ENCODE measurements at regions not wholly inside any gene's neighbourhood (a gene's known extent, or its start where the extent isn't known, plus 50 kb on each side); places are given as distances from the start of the nearest gene placed in this dataset.

DNA sequence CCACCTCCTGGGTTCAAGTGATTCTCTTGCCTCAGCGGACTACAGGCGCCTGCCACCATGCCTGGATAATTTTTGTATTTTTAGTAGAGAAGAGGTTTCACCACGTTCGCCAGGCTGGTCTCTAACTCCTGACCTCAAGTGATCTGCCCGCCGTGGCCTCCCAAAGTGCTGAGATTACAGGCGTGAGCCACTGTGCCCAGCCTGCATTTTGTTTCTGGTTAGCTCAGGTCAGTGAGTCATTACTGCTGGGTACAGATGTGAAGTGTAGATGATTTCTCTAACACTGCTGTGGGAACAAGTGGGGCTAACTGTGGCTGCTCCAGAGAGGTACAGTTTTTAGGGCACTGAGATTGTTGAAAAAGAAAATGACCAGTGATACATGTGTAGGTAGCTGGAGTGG, 188.6 kb downstream of the PRL start:
- H3K9me3 Mint-ChIP-seq (ENCODE audit: low read depth) = no peaks in the 10 kb centered on the region
- no peak for DNase-seq (ENCODE audit: low spot score, unreplicated experiment)
- H3K27me3 Mint-ChIP-seq = no peaks in the 10 kb centered on the region
- H3K27ac Mint-ChIP-seq = no peak overlapping the region
- peaks cover 20% of the 10 kb centered on the region for H3K36me3 Mint-ChIP-seq (ENCODE audit: insufficient read depth)
- TF ChIP-seq, protein P1, sequence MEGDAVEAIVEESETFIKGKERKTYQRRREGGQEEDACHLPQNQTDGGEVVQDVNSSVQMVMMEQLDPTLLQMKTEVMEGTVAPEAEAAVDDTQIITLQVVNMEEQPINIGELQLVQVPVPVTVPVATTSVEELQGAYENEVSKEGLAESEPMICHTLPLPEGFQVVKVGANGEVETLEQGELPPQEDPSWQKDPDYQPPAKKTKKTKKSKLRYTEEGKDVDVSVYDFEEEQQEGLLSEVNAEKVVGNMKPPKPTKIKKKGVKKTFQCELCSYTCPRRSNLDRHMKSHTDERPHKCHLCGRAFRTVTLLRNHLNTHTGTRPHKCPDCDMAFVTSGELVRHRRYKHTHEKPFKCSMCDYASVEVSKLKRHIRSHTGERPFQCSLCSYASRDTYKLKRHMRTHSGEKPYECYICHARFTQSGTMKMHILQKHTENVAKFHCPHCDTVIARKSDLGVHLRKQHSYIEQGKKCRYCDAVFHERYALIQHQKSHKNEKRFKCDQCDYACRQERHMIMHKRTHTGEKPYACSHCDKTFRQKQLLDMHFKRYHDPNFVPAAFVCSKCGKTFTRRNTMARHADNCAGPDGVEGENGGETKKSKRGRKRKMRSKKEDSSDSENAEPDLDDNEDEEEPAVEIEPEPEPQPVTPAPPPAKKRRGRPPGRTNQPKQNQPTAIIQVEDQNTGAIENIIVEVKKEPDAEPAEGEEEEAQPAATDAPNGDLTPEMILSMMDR (IDR thresholded peaks at IDR 0.05; ENCODE audit: unreplicated experiment) = no peak
- H3K4me3 Mint-ChIP-seq (ENCODE audit: low read depth) = no peak overlapping the region
- H3K4me1 Mint-ChIP-seq (ENCODE audit: low read depth) = no peaks in the 10 kb centered on the region

DNA sequence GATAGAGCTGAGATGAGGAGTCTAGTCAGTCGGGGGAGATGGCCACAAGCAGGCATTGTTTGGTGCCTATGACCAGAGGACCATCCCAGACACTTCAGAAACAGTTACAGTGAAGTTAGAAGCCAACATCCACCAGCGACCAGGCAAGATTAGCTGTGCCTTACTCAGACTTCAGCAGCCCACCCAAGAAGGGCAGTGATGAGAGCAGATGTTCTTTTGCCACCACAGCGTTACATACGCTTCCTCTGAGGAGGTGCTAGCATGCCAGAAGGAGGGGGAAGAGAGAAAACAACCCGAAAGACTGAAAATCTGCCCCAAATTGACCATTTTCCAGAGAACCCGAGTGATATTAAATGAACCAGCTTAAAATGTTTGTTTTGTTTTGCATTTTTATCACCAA, 186.8 kb downstream of the PRL start:
- no peaks in the 10 kb centered on the region for H3K9me3 Mint-ChIP-seq (ENCODE audit: low read depth)
- H3K36me3 Mint-ChIP-seq (ENCODE audit: insufficient read depth) = peaks cover 18% of the 10 kb centered on the region
- H3K27me3 Mint-ChIP-seq = no peaks in the 10 kb centered on the region
- DNase-seq (ENCODE audit: low spot score, unreplicated experiment) = no peak
- H3K27ac Mint-ChIP-seq = no peak overlapping the region
- no peak overlapping the region for H3K4me3 Mint-ChIP-seq (ENCODE audit: low read depth)
- H3K4me1 Mint-ChIP-seq (ENCODE audit: low read depth) = no peaks in the 10 kb centered on the region
- TF ChIP-seq, protein P1 (IDR thresholded peaks at IDR 0.05; ENCODE audit: unreplicated experiment) = no peak

DNA sequence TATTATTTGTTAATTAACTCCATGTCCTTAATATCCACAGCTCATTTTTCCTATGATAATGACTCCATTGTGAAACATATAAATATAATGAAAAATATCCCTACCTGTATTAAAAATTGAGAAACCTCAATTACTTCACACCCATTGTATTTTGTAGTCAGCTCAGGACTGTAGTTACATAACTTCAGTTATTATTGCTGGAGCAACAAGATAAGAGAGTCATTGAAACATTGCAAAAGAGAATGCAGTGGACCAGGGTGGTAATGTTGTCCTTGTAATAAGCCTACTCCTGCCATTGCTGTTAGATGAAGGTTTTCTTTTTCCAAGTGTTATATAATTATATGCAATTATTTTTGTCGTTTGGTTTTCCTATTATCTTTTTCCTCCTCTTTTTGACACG, 184.4 kb downstream of the PRL start:
- DNase-seq (ENCODE audit: low spot score, unreplicated experiment) = no peak
- no peak overlapping the region for H3K4me3 Mint-ChIP-seq (ENCODE audit: low read depth)
- TF ChIP-seq, protein P1 (IDR thresholded peaks at IDR 0.05; ENCODE audit: unreplicated experiment) = no peak
- H3K27me3 Mint-ChIP-seq = no peaks in the 10 kb centered on the region
- no peaks in the 10 kb centered on the region for H3K9me3 Mint-ChIP-seq (ENCODE audit: low read depth)
- peaks cover 6% of the 10 kb centered on the region for H3K4me1 Mint-ChIP-seq (ENCODE audit: low read depth)
- H3K36me3 Mint-ChIP-seq (ENCODE audit: insufficient read depth) = peaks cover 18% of the 10 kb centered on the region
- H3K27ac Mint-ChIP-seq = no peak overlapping the region

DNA sequence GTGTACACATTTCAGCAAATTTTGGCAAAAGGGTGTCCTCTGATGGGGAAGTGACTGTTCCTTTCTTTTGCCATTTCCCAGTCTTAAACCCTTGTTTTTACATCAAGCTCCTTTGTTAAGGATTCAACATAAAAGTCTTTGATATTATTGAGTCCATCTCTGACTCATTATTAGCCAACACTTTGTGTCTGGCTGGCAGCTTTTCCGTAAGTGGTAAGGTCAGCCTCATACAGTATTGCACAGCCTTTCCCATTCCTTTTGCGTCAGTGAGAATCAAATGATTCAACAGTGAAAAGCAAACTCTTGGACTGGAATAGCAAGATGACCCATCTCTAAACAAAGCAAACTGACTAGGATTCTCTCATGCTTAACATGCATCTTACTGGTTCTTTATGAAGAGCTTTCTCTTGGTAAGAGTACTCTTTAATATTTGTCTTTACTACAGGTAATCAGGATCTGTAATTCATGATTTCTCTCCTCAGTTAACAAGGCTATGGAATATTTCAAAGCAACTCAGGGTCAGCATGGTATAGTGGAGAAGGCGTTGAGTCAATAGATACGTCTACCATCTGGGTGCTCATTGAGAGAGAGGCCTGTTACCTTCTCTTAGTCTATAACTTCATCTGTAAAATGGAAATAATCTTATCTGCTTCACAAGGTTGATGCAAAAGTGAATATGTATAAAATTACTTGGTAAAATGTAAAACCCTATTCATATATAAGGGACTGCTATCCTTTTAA, 183.6 kb downstream of the PRL start:
- no peaks in the 10 kb centered on the region for H3K27me3 Mint-ChIP-seq
- H3K27ac Mint-ChIP-seq = no peak overlapping the region
- H3K4me1 Mint-ChIP-seq (ENCODE audit: low read depth) = peaks cover 14% of the 10 kb centered on the region
- no peaks in the 10 kb centered on the region for H3K9me3 Mint-ChIP-seq (ENCODE audit: low read depth)
- no peak for DNase-seq (ENCODE audit: low spot score, unreplicated experiment)
- TF ChIP-seq, protein P1 (IDR thresholded peaks at IDR 0.05; ENCODE audit: unreplicated experiment) = no peak
- H3K36me3 Mint-ChIP-seq (ENCODE audit: insufficient read depth) = peaks cover 21% of the 10 kb centered on the region
- no peak overlapping the region for H3K4me3 Mint-ChIP-seq (ENCODE audit: low read depth)

DNA sequence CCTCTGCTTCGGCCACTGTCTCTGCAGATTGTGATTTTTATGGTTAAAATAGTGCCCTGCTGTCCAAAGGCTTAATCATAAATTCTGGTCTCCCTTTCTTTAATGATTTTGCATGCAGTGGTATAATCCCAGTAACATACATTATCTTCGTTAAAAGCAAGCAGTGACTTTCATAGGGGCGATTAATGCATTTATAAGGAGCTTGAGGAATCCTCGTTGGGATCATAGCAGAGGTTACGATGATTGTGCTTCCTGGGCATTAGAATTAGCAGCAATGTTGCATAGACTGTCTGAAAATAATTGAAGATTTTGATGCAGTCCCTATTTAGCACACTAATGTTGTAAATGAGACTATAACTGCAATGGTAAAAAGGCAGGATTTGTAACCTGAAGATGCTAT, 181.3 kb downstream of the PRL start:
- H3K4me1 Mint-ChIP-seq (ENCODE audit: low read depth) = peaks cover 22% of the 10 kb centered on the region
- no peak for DNase-seq (ENCODE audit: low spot score, unreplicated experiment)
- TF ChIP-seq, protein P1 (IDR thresholded peaks at IDR 0.05; ENCODE audit: unreplicated experiment) = no peak
- H3K9me3 Mint-ChIP-seq (ENCODE audit: low read depth) = no peaks in the 10 kb centered on the region
- H3K27me3 Mint-ChIP-seq = no peaks in the 10 kb centered on the region
- H3K36me3 Mint-ChIP-seq (ENCODE audit: insufficient read depth) = peaks cover 19% of the 10 kb centered on the region
- H3K4me3 Mint-ChIP-seq (ENCODE audit: low read depth) = no peak overlapping the region
- H3K27ac Mint-ChIP-seq = no peak overlapping the region
